COR-L47 (cell line): ENCODE measurements at regions not wholly inside any gene's neighbourhood (a gene's known extent, or its start where the extent isn't known, plus 50 kb on each side); places are given as distances from the start of the nearest gene placed in this dataset.

ENCODE experiments used
- DNase-seq: peaks from one replicate; lab custom pipeline; 2025; lab: John Stamatoyannopoulos, UW

- DNase-seq = no peak
Measured at GRCh38 chr18:69109686-69110085, 291.0 kb upstream of the DOK6 start.

DNA sequence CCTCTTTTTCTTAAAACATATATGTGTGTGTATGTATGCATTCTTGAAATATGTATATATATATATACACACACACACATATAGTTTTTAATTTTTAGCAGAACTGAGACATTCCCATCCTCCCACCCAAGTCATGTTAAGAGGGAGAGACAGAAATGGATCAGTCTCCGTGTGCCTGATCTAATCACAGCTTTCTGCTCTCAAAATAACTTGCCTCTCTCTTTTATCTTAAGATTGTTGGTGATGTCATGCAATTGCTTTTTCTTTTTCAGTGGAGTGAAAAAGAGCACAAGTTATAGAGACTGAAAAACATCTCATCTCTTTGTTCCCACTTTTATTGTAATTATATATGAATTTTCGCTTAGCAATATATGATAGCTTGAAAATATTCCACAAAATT lies 279.9 kb upstream of the DOK6 start:
- DNase-seq = no peak

GRCh38 chr18:69123421-69123820 lies 277.3 kb upstream of the DOK6 start:
- no peak for DNase-seq

DNA sequence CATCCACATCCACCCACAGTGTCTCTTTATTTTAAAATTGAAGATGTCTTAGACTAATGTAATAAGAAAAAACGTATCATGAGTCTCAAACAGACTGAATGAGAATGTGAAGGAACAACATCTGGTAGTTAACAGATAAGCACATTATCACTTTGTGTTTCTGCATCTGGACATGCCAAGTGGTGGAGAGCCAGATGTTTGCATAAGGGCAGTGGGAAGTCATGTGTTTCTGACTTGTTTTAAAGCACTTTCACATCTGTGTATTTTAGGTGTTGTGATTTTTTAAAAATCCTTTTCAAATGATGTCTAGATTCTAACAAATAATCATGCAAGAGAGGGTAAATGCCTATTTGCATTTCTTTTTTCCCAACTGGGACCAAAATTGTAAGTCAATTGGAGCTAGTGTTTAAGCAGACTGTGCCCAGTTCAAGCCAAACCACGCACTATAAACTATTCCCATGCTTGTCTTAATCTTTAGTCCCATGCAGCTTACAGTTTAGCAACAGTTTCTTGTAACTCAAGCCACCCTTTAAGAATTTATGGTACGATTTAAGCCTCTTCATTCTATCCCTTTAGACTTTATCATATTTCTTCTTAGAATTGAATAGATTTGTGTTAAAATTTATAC lies 272.7 kb upstream of the DOK6 start:
- DNase-seq = no peak

- no peak for DNase-seq
Measured at GRCh38 chr18:69128566-69128965, 272.1 kb upstream of the DOK6 start.

DNA sequence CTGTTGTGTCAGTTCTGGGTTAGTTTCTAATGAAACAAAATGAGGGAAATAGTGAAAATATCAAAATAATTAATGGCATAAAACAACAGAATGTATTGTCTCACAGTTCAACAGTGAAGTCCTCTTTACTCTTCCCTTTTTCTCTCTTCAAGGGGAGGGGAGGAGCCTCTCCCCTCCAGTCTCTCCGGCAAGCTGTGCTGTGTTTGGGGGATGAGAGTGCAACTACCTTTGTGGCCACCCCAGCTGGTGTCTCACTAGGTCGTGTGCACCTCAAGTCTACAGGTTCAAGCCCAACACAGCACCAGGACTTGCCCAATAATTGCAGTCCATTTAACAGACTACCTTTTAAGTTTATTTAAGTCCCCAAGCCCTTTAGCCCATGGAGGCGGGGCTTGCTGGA lies 271.7 kb upstream of the DOK6 start:
- no peak for DNase-seq

GRCh38 chr18:69138088-69138487 lies 262.6 kb upstream of the DOK6 start:
- DNase-seq = no peak

DNA sequence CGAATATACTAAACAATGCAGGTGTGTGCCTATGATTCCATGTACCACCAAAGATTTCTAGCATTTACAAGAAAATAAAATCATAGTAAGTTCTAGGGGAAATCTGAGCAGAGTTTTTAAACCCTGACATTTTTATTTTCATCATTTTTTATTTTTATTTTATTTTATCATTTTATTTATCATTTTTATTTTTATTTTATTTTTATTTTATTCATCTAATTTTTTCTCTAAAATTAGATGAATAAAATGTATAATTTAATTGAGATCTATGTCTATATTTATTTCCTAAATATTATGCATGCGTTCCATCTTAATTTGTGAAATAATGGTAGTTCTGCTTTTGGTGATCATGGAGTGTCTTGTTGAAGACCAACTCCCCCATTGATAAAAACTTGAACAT lies 257.6 kb upstream of the DOK6 start:
- no peak for DNase-seq

- DNase-seq = no peak
Measured at GRCh38 chr18:69152436-69152835, 248.3 kb upstream of the DOK6 start.

DNA sequence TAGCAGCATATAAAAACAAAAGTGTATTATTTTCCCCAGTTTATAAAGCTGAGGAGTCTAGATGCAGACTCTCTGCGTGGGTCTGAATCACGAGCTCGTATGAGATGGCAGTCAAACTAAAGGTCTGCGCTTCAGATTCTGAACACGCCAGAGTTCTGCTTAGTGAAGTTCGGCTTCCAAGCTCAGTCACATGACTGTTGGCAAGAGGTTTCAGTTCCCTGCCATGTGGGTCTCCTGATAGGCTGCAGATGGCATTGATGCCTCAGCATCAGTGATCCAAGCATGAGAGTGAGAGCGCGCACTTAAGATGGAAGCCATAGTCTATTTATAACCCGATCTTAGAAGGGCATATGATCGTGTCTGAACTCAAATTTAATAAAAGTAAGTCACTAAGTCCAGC lies 242.8 kb upstream of the DOK6 start:
- no peak for DNase-seq

GRCh38 chr18:69158944-69159343 lies 241.7 kb upstream of the DOK6 start:
- DNase-seq = no peak

GRCh38 chr18:69161383-69162028 lies 239.2 kb upstream of the DOK6 start:
- no peak for DNase-seq

DNA sequence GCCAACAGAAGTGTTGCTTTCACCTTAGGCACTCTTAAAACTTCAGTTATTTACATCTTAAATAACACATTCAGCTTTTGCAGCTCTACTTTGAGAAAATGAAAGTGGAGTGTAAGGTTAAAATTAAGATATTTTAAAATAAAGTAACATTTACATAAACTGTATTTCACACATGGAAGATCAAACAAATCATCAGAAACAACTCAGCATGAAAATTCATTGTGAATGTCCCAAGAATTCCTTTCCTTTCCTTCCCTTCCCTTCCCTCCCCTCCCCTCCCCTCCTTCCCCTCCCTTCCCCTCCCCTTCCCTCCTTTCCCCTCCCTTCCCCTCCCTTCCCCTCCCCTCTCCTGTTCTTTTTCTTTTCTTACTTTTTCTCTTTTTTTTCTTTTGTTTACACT lies 238.0 kb upstream of the DOK6 start:
- no peak for DNase-seq

GRCh38 chr18:69172046-69172445 lies 228.6 kb upstream of the DOK6 start:
- no peak for DNase-seq

DNA sequence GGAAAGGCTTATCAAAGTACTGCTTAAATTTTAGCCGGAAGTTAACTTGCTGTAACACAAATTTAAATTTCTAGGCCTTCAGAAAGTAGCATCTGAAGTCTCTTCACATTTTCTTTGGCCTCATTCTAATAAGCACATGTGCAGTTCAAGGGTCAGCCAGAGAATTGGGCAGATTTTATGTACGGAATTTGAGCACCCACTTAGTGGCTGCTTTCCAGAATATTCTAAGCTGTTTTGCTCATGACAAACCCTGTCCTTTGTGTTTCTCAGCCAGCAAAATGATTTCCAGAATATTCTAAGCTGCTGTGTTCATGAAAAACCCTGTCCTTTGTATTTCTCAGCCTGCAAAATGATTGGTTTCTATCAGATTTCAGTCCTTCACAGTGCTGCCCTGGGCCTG lies 225.0 kb upstream of the DOK6 start:
- DNase-seq = no peak

DNA sequence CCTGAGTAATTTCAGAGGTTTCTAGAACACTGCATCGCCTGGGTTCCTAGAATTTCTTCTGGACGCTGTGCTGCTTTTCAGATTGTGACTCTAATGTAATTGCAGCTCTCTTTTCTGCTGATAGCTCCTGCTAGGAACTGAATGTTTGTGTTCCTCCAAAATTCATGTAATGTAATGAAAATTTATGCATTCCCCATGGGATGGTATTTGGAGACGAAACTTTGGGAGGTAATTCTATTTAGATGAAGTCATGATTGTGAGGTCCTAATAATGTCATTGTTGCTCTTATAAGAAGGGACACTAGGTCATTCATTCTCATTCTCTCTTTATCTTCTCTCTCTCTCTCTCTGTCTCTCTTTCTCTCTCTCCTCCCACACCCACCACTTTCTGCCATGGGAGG lies 223.9 kb upstream of the DOK6 start:
- no peak for DNase-seq

DNA sequence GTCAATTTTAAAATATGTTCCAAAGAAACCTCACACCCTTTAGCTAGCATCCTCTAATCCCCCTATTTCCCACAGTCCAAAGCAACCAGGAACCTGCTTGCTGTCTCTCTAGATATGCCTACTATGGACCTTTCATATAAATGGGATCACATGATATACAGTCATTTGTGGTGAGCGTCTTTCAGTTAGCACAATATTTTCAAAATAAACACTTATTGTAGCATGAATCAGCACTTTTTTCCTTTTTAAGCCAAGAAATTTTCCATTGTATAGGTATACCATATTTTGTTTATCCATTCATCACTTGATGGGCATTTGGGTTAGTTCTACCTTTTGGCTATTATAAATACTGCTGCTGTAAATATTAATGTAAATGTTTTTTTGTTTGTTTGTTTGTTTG lies 223.0 kb upstream of the DOK6 start:
- DNase-seq = no peak

GRCh38 chr18:69186162-69186561 lies 214.5 kb upstream of the DOK6 start:
- no peak for DNase-seq

GRCh38 chr18:69196336-69196735 lies 204.4 kb upstream of the DOK6 start:
- no peak for DNase-seq

- DNase-seq = no peak
Measured at GRCh38 chr18:69205925-69206324, 194.8 kb upstream of the DOK6 start.

GRCh38 chr18:69208545-69208944 lies 192.1 kb upstream of the DOK6 start:
- DNase-seq = no peak

- DNase-seq = no peak
Measured at GRCh38 chr18:69209761-69210160, 190.9 kb upstream of the DOK6 start.

DNA sequence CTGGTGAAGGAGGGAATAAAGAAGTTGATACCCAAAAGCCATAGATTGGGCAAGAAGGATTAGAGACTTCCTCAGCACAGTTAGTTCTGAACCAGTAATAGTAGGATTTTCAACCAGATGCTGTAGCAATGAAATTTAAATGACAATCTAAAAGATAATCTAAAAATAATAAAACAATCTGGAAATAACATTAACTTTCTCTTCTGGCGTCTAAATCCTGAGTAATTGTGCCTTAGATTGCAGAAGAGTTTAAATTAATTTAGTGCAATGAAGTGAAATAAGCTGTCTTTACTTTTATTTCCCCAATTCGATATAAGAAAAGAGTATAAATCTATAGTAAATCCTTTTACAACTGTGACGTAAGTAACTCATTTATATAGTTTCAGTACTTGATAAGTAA lies 186.8 kb upstream of the DOK6 start:
- no peak for DNase-seq

DNA sequence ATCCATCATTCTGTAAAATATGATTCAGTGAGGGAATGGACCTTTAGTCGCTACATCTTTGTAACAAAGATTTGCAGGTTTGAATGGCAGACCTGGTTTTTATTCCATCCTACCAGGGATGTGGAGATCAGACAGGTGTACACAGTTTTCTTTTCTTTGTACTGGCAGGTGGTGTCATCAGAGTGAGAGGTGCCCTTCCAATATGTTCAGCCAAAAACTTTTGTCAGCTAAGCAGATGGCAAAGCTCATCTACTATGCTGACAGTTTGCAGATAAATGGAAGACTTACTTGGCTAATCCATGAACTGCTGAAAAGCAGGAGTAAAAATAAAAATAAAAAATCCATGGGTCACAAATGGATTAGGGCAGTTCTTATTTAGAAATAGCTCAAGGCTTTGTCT lies 185.5 kb upstream of the DOK6 start:
- DNase-seq = peak; percentile 80
